Progenitor cell of endocrine pancreas (in vitro differentiated cells): ENCODE measurements at regions not wholly inside any gene's neighbourhood (a gene's known extent, or its start where the extent isn't known, plus 50 kb on each side); places are given as distances from the start of the nearest gene placed in this dataset.

Experiments
- DNase-seq: peaks from one replicate; pipeline ENCODE4 v3.0.0; 2021; ENCODE audit warnings: low spot score; ENCODE audit not compliant: unreplicated experiment
- H3K27ac Mint-ChIP-seq: 2 replicates; pipeline ENCODE4 v1.8.0; 2021; ENCODE audit warnings: mild to moderate bottlenecking, moderate library complexity, mixed read lengths
- H3K27me3 Mint-ChIP-seq: 2 replicates; pipeline ENCODE4 v1.8.0; 2021; ENCODE audit warnings: mixed read lengths
- H3K36me3 Mint-ChIP-seq: 2 replicates; pipeline ENCODE4 v1.8.0; 2022; ENCODE audit warnings: mixed read lengths; ENCODE audit not compliant: insufficient read depth
- H3K4me1 Mint-ChIP-seq: 2 replicates; pipeline ENCODE4 v1.8.0; 2021; ENCODE audit warnings: low read depth, mixed read lengths
- H3K4me3 Mint-ChIP-seq: 2 replicates; pipeline ENCODE4 v1.8.0; 2021; ENCODE audit warnings: low read depth, mild to moderate bottlenecking, moderate library complexity, mixed read lengths
- H3K9me3 Mint-ChIP-seq: 2 replicates; pipeline ENCODE4 v1.8.0; 2021; ENCODE audit warnings: low read depth, mixed read lengths
- CTCF ChIP-seq: fragments of 200-600 bp; sonication (generic); IDR thresholded peaks from one replicate; pipeline ENCODE4 v1.5.0; 2021; ENCODE audit warnings: antibody characterized with exemption, mild to moderate bottlenecking; ENCODE audit not compliant: unreplicated experiment

GRCh38 chr18:40412410-40412809, 1542.6 kb upstream of the PIK3C3 start:
- Mint-ChIP-seq H3K36me3 (no peaks in the 10 kb centered on the region), H3K27ac (no peak overlapping the region), H3K9me3 (no peaks in the 10 kb centered on the region), H3K4me1 (peaks cover 8% of the 10 kb centered on the region), H3K27me3 (peaks cover 2% of the 10 kb centered on the region), H3K4me3 (no peak overlapping the region)
- no peak for TF ChIP-seq CTCF
- DNase-seq: no peak

DNA sequence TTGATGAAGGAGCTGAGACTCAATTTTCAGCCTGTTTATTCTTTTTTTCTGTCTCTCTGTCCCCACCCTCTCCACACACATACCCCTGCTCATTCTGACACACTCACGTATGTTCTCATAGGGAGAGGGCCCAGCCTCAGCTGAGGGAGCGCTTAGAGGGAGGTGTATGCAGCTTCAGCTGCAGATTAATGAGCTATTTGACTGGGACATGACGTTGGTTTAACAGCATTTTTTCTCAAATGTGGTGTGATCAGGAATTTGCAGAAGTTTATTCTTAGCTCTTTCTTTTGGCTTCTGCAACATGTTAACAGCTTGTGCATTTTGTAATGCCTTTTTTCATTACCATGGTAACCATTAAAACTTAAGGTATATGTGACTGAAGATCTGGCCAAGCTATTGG, 1547.1 kb upstream of the PIK3C3 start:
- Mint-ChIP-seq H3K4me3 (no peak overlapping the region), H3K36me3 (no peaks in the 10 kb centered on the region), H3K9me3 (no peaks in the 10 kb centered on the region), H3K27ac (no peak overlapping the region), H3K4me1 (peaks cover 7% of the 10 kb centered on the region), H3K27me3 (no peaks in the 10 kb centered on the region)
- no peak for TF ChIP-seq CTCF
- DNase-seq: no peak

- no peaks in the 10 kb centered on the region for H3K36me3 Mint-ChIP-seq
- H3K4me1 Mint-ChIP-seq: peaks cover 9% of the 10 kb centered on the region
- H3K4me3 Mint-ChIP-seq: no peak overlapping the region
- H3K27ac Mint-ChIP-seq: no peak overlapping the region
- no peaks in the 10 kb centered on the region for H3K27me3 Mint-ChIP-seq
- no peak for TF ChIP-seq CTCF
- H3K9me3 Mint-ChIP-seq: no peaks in the 10 kb centered on the region
- DNase-seq: no peak
Observed at GRCh38 chr18:40404284-40404683, 1550.8 kb upstream of the PIK3C3 start.

DNA sequence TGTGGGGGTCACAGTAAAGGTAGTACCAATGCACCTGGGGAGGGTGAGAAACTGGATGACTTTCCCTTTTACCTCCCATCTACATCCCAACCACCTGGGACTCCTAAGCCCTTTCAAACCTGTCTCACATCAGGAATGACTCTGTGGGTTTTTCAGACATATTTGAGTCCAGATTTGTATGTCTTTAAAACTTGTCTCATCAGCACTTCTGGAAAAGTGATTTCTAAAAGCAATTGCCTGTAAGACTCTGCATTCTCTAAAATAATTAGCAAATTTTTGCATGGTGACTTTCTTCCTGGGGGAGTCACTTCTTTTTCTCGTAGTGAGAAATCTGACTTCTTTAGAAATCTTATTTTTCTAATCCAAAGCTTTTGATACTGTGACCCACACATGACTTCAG, 1553.0 kb upstream of the PIK3C3 start:
- H3K9me3 Mint-ChIP-seq: no peaks in the 10 kb centered on the region
- no peak for TF ChIP-seq CTCF
- H3K4me3 Mint-ChIP-seq: no peak overlapping the region
- H3K4me1 Mint-ChIP-seq: peaks cover 2% of the 10 kb centered on the region
- no peaks in the 10 kb centered on the region for H3K36me3 Mint-ChIP-seq
- no peak overlapping the region for H3K27ac Mint-ChIP-seq
- no peaks in the 10 kb centered on the region for H3K27me3 Mint-ChIP-seq
- DNase-seq: no peak

- Mint-ChIP-seq H3K4me1 (peaks cover 2% of the 10 kb centered on the region), H3K27me3 (no peaks in the 10 kb centered on the region), H3K9me3 (no peaks in the 10 kb centered on the region), H3K36me3 (no peaks in the 10 kb centered on the region), H3K27ac (no peak overlapping the region), H3K4me3 (no peak overlapping the region)
- no peak for DNase-seq
- TF ChIP-seq CTCF: no peak
Observed at GRCh38 chr18:40388121-40388520, 1566.9 kb upstream of the PIK3C3 start.
